ENCODE measurements at regions not wholly inside any gene's neighbourhood (a gene's known extent, or its start where the extent isn't known, plus 50 kb on each side); places are given as distances from the start of the nearest gene placed in this dataset.

- no peak for TF ChIP-seq CTCF (IDR thresholded peaks at IDR 0.05; ENCODE audit: insufficient read depth, low read length, poor library complexity, severe bottlenecking)
These were observed 497.0 kb downstream of the FOXO1 start for GRCh38 chr13:40169476-40169875.

GRCh38 chr13:40170091-40170490, 496.4 kb downstream of the FOXO1 start:
- no peak for TF ChIP-seq CTCF (IDR thresholded peaks at IDR 0.05; ENCODE audit: insufficient read depth, low read length, poor library complexity, severe bottlenecking)
- Histone ChIP-seq H3K27me3 (ENCODE audit: control insufficient read depth, insufficient read depth, low read length) (peaks cover 3% of the 10 kb centered on the region), H3K36me3 (ENCODE audit: control insufficient read depth, insufficient read depth, low read length) (no peaks in the 10 kb centered on the region), H3K4me3 (ENCODE audit: low read depth, low read length) (no peak overlapping the region)
- no peak for DNase-seq (ENCODE audit: low read depth)

More at GRCh38 chr13:40169476-40169875, 497.0 kb downstream of the FOXO1 start:
- Histone ChIP-seq H3K36me3 (ENCODE audit: control insufficient read depth, insufficient read depth, low read length) (no peaks in the 10 kb centered on the region), H3K4me3 (ENCODE audit: low read depth, low read length) (no peak overlapping the region), H3K27me3 (ENCODE audit: control insufficient read depth, insufficient read depth, low read length) (peaks cover 3% of the 10 kb centered on the region)
- DNase-seq (ENCODE audit: low read depth) = no peak

DNA sequence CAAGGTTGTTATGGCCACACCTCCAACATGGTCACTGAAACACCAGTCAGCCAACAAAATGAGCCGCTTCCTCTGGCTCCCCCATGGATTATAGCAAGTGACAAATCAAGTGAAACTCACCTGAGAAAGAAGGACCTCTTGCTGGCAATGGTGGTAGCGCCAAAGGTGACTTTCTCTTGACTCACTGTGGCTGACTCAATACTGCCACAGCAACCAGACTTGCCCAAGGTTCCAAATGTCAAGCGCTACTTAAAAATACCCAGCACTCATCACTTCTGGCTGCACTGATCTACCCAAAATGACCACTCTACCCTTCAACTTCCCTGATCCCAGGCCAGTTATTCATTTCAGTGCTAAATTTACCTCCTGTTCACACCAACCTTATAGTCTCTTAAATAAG, 495.5 kb downstream of the FOXO1 start:
- Histone ChIP-seq H3K27me3 (ENCODE audit: control insufficient read depth, insufficient read depth, low read length) (peaks cover 3% of the 10 kb centered on the region), H3K36me3 (ENCODE audit: control insufficient read depth, insufficient read depth, low read length) (no peaks in the 10 kb centered on the region), H3K4me3 (ENCODE audit: low read depth, low read length) (no peak overlapping the region)
- no peak for TF ChIP-seq CTCF (IDR thresholded peaks at IDR 0.05; ENCODE audit: insufficient read depth, low read length, poor library complexity, severe bottlenecking)
- DNase-seq (ENCODE audit: low read depth) = no peak

DNA sequence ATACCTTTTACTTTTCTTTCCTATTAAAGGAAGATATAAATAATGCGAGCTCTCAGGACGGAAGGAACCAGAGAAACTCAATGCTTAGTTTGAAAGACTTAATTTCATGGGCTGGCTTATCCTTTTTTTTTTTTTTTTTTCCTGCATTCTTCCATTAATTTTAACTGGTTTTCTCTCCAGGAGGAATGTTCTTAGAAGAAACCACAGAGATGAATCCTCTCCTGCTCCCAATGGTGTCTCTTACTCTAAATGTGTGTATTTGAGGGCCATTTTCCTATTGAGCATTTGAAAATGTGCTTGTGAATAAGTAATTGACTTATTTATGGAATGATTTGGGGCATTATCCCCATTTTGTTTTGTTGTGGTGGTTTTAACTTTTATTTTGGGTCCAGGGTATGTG, 494.9 kb downstream of the FOXO1 start:
- H3K27me3 ChIP-seq (ENCODE audit: control insufficient read depth, insufficient read depth, low read length) = peaks cover 3% of the 10 kb centered on the region
- no peak for DNase-seq (ENCODE audit: low read depth)
- no peaks in the 10 kb centered on the region for H3K36me3 ChIP-seq (ENCODE audit: control insufficient read depth, insufficient read depth, low read length)
- no peak overlapping the region for H3K4me3 ChIP-seq (ENCODE audit: low read depth, low read length)
- no peak for TF ChIP-seq CTCF (IDR thresholded peaks at IDR 0.05; ENCODE audit: insufficient read depth, low read length, poor library complexity, severe bottlenecking)

- H3K4me3 ChIP-seq (ENCODE audit: low read depth, low read length) = no peak overlapping the region
- H3K36me3 ChIP-seq (ENCODE audit: control insufficient read depth, insufficient read depth, low read length) = no peaks in the 10 kb centered on the region
- H3K27me3 ChIP-seq (ENCODE audit: control insufficient read depth, insufficient read depth, low read length) = peaks cover 3% of the 10 kb centered on the region
- DNase-seq (ENCODE audit: low read depth) = no peak
- TF ChIP-seq CTCF (IDR thresholded peaks at IDR 0.05; ENCODE audit: insufficient read depth, low read length, poor library complexity, severe bottlenecking) = no peak
These were observed 494.3 kb downstream of the FOXO1 start for GRCh38 chr13:40172149-40172591.

DNA sequence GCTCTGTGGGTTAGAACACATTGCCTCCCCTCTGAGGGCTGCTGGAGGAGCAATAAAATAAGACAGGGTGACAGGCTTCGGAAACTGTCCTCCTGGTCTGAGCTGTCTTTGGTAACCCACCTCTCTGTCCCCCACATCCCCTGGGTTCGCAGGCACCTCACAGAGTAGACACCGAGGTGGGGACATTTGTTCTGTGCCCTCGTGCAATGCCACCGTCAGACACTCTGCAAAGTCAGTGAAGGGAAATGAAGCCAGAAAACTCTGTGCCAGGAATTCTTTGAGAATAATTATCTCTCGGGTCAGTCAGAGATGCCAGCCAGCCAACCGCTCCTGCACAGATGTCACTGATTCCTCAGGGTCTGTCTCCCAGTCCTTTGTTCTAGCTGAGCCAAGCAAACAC, 493.6 kb downstream of the FOXO1 start:
- no peaks in the 10 kb centered on the region for H3K36me3 ChIP-seq (ENCODE audit: control insufficient read depth, insufficient read depth, low read length)
- TF ChIP-seq CTCF (IDR thresholded peaks at IDR 0.05; ENCODE audit: insufficient read depth, low read length, poor library complexity, severe bottlenecking) = no peak

More for the DNA sequence above, 493.6 kb downstream of the FOXO1 start:
- Histone ChIP-seq H3K4me3 (ENCODE audit: low read depth, low read length) (no peak overlapping the region), H3K27me3 (ENCODE audit: control insufficient read depth, insufficient read depth, low read length) (peaks cover 3% of the 10 kb centered on the region)
- DNase-seq (ENCODE audit: low read depth) = no peak

All from kidney epithelial cell (primary cell).